KOPT-K1 (cell line): ENCODE measurements at regions not wholly inside any gene's neighbourhood (a gene's known extent, or its start where the extent isn't known, plus 50 kb on each side); places are given as distances from the start of the nearest gene placed in this dataset.
"Not testable (repeated sequence)": the region's sequence is repeated elsewhere in the genome, so short reads cannot be mapped to it uniquely, and the experiment has no call there.

Experiments
- H3K27ac ChIP-seq: fragments of 200-600 bp; sonication (generic); 2 replicates; pipeline ENCODE4 v1.5.1; 2016; ENCODE audit warnings: antibody characterized with exemption, mild to moderate bottlenecking, low read depth, low read length; ENCODE audit not compliant: poor library complexity, severe bottlenecking
- H3K36me3 ChIP-seq: fragments of 200-600 bp; sonication (generic); 2 replicates; pipeline ENCODE4 v1.5.1; 2017; ENCODE audit warnings: antibody characterized with exemption, mild to moderate bottlenecking, low read length, moderate library complexity; ENCODE audit not compliant: insufficient read depth
- H3K9me3 ChIP-seq: fragments of 200-600 bp; sonication (generic); 2 replicates; pipeline ENCODE4 v1.5.1; 2017; ENCODE audit warnings: antibody characterized with exemption, low read length, mild to moderate bottlenecking; ENCODE audit not compliant: insufficient read depth, poor library complexity, severe bottlenecking

DNA sequence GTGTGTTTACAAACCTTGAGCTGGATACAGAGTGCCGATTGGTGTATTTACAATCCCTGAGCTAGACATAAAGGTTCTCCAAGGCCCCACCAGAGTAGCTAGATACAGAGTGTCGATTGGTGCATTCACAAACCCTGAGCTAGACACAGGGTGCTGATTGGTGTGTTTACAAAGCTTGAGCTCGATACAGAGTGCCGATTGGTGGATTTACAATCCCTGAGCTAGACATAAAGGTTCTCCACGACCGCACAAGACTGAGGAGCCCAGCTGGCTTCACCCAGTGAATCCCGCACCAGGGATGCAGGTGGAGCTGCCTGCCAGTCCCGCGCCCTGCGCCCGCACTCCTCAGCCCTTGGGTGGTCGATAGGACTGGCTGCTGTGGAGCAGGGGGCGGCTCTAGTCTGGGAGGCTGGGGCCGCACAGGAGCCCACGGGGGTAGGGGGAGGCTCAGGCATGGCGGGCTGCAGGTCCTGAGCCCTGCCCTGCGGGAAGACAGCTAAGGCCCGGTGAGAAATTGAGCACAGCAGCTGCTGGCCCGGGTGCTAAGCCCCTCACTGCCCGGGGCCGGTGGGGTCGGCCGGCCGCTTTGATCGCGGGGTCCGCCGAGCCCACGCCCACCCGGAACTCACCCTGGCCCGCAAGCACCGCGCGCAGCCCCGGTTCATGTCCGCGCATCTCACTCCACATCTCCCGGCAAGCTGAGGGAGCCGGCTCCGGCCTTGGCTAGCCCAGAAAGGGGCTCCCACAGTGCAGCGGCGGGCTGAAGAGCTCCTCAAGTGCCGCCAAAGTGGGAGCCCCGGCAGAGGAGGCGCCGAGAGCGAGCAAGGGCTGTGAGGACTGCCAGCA lies 114.0 kb downstream of the GPX5 start:
- peaks cover 10% of the 10 kb centered on the region for H3K9me3 ChIP-seq
- not testable (repeated sequence) for H3K36me3 ChIP-seq, H3K27ac ChIP-seq

GRCh38 chr6:28643017-28643740 lies 117.5 kb downstream of the GPX5 start:
- H3K36me3 ChIP-seq = no peaks in the 10 kb centered on the region
- H3K27ac ChIP-seq = no peak overlapping the region
- no peaks in the 10 kb centered on the region for H3K9me3 ChIP-seq

DNA sequence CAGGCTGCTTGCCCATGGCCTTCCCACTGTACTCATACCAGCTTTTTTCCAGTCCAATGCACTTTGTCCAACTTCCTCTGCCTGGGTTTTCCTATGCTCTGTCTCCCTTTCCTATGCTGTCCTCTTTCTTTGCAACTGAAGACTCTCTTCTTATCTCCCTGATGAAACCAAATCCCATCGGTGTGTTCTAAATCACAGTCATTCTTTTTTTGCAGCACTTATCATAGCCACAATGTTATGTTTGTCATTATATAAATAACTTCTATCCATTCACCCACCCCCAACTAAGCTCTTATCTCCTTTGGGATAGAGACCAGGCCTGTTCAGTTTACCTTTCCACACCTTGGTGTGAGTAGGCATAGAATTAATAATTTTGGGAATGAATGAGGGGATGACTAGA lies 121.0 kb downstream of the GPX5 start:
- Histone ChIP-seq H3K27ac (no peak overlapping the region), H3K9me3 (no peaks in the 10 kb centered on the region), H3K36me3 (no peaks in the 10 kb centered on the region)

- H3K27ac ChIP-seq = no peak overlapping the region
Observed at GRCh38 chr6:28648035-28648877, 122.6 kb downstream of the GPX5 start.

GRCh38 chr6:28648878-28649375 lies 123.2 kb downstream of the GPX5 start:
- no peaks in the 10 kb centered on the region for H3K9me3 ChIP-seq
- no peaks in the 10 kb centered on the region for H3K36me3 ChIP-seq
- H3K27ac ChIP-seq = no peak overlapping the region

More at GRCh38 chr6:28648035-28648877, 122.6 kb downstream of the GPX5 start:
- H3K9me3 ChIP-seq = no peaks in the 10 kb centered on the region
- no peaks in the 10 kb centered on the region for H3K36me3 ChIP-seq

DNA sequence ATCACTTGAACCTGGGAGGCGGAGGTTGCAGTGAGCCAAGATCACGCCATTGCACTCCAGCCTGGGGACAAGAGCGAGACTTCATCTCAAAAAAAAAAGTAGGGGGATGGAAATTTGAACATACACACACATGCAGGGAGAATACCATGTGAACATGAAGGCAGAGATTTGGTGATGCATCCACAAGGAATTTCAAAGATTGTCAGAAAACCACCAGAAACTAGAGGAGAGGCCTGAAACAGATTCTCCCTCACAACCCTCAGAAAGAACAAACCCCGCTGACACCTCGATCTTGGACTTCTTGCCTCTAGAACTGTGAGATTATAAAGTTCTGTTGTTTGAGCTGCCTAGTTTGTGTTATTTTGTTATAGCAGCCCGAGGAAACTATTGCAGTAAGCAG lies 125.5 kb downstream of the GPX5 start:
- Histone ChIP-seq H3K36me3 (no peaks in the 10 kb centered on the region), H3K27ac (no peak overlapping the region), H3K9me3 (no peaks in the 10 kb centered on the region)

DNA sequence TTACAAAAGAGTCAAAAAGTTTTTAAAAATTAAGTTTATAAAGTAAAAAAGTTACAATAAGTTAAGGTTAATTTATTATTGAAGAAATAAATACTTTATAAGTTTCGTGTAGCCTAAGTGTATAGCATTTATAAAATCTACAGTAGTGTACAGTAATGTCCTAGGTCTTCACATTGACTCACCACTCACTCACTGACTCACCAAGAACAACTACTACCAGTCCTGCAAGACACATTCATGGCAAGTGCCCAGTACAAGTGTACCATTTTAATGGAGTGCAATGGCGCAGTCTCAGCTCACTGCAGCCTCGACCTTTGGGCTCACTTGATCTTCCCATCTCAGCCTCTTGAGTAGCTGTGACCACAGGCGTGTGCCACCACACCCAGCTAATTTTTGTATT lies 128.2 kb downstream of the GPX5 start:
- no peak overlapping the region for H3K27ac ChIP-seq
- no peaks in the 10 kb centered on the region for H3K36me3 ChIP-seq
- H3K9me3 ChIP-seq = no peaks in the 10 kb centered on the region

- Histone ChIP-seq H3K27ac (no peak overlapping the region), H3K9me3 (no peaks in the 10 kb centered on the region), H3K36me3 (no peaks in the 10 kb centered on the region)
Observed at GRCh38 chr6:28655164-28655563, 129.5 kb downstream of the GPX5 start.

DNA sequence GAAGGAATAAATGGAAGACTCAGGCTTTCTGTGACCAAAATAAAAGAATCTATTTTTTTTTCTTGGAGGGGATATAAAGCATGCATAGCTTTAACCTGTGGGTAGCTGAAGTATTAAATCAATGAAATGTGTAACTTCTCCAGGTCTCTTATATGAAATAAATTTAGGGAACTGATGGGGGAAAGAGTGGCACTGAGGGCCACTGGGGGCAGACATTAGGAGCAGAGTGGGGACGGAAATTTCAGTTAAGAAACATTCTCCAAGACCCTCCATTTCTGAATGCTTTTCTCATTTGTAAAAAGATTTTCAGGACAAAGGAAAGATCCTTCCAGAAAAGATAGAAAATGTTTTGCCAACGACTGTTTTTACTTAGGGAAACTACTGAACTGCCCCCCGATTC lies 131.0 kb downstream of the GPX5 start:
- H3K27ac ChIP-seq = no peak overlapping the region
- H3K36me3 ChIP-seq = no peaks in the 10 kb centered on the region
- H3K9me3 ChIP-seq = no peaks in the 10 kb centered on the region

- Histone ChIP-seq H3K27ac (no peak overlapping the region), H3K9me3 (no peaks in the 10 kb centered on the region)
Observed at GRCh38 chr6:28657381-28657768, 131.7 kb downstream of the GPX5 start.

DNA sequence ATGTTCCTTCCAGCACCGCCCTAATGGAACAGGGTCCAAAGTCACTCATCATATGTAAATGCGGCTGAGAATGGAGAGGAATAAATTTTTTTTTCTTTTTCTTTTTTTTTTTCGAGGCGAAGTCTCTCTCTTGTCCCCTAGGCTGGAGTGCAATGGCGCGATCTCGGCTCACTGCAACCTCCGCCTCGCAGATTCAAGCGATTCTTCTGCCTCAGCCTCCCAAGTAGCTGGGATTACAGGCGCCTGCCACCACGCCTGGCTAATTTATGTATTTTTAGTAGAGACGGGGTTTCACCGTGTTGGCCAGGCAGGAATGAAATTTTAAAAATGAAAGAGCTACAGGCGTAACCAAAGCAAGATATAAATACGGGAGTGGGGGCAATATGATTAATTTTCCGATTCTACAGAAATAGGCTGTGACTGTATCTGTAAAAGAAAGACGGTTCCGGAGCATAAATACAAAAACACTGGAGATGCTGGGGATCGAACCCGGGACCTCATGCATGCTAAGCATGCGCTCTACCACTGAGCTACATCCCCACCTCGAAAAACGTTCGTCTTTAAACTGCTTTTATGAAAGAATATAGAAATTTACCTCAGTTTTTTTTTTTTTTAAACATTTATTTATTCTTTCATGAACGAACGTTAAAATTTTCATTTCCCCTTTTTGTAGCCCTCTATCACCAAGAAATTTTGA lies 132.2 kb downstream of the GPX5 start:
- H3K9me3 ChIP-seq = no peaks in the 10 kb centered on the region
- no peak overlapping the region for H3K27ac ChIP-seq
- no peaks in the 10 kb centered on the region for H3K36me3 ChIP-seq

More at GRCh38 chr6:28657381-28657768, 131.7 kb downstream of the GPX5 start:
- H3K36me3 ChIP-seq = no peaks in the 10 kb centered on the region

DNA sequence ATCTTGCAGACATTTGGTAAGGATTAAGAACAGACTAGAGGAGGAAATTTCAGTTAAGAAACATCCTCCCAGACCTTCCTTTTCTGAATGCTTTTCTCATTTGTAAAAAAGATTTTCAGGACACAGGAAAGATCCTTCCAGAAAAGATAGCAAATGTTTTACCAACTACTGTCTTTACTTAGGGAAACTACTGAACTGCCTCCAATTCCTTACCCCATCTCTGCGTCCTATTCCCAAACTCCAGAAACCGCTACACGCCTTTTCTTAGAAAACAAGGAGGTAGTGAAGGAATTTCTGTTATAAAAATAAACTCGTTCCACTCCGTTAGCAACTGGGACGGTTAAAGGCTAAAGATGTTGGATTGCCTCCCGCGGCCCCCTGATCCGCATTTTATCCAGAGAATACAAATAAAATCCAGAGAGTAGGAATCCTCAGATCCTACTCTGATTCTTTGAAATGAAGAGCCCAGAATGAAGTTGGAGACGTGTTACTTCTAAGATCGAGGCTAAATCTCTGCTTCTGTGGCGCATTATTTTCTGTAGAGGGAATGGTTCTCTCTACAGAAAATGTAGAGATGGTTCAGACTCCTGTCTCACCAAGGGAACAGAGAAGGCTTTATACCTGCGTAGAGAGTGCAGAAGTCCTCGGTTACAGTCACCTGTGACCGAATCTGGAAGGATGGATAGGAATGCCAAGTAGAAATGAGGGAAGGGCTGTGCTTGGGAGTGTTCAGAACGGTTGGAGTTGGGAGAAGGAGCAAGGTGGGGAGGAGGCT lies 133.0 kb downstream of the GPX5 start:
- Histone ChIP-seq H3K27ac (no peak overlapping the region), H3K9me3 (no peaks in the 10 kb centered on the region), H3K36me3 (no peaks in the 10 kb centered on the region)

GRCh38 chr6:28659250-28659566 lies 133.5 kb downstream of the GPX5 start:
- H3K27ac ChIP-seq = no peak overlapping the region
- no peaks in the 10 kb centered on the region for H3K9me3 ChIP-seq
- no peaks in the 10 kb centered on the region for H3K36me3 ChIP-seq

DNA sequence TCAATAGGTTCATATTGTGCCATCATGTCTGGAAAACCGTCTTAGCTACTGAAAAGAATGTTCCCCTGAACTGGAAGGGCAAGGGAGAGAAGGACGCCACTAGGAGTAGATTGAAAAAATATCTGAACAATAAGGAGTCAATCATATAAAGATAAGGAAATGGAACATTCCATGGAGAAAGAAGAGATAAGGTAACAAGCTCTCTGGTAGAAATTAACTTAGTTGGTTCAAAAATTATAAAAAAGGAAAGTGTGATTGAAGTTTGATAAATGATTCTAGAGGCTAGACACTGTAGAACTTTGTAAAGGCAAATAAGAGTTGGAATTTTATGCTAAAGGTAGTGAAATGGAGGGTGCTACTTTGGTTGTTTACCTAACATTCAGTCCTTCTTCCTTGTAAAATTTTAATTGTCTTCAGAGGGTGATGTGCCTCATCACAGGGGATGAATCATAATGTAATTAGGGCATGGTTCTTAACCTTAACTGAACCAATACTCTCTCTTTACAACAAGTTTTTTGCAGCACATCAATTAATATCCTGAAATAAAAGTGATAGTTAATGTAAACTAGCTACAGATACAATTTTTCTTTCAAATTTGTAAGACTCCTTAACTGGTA lies 135.5 kb downstream of the GPX5 start:
- H3K36me3 ChIP-seq = no peaks in the 10 kb centered on the region
- no peak overlapping the region for H3K27ac ChIP-seq
- no peaks in the 10 kb centered on the region for H3K9me3 ChIP-seq
